ENCODE measurements at regions not wholly inside any gene's neighbourhood (a gene's known extent, or its start where the extent isn't known, plus 50 kb on each side); places are given as distances from the start of the nearest gene placed in this dataset.

DNA sequence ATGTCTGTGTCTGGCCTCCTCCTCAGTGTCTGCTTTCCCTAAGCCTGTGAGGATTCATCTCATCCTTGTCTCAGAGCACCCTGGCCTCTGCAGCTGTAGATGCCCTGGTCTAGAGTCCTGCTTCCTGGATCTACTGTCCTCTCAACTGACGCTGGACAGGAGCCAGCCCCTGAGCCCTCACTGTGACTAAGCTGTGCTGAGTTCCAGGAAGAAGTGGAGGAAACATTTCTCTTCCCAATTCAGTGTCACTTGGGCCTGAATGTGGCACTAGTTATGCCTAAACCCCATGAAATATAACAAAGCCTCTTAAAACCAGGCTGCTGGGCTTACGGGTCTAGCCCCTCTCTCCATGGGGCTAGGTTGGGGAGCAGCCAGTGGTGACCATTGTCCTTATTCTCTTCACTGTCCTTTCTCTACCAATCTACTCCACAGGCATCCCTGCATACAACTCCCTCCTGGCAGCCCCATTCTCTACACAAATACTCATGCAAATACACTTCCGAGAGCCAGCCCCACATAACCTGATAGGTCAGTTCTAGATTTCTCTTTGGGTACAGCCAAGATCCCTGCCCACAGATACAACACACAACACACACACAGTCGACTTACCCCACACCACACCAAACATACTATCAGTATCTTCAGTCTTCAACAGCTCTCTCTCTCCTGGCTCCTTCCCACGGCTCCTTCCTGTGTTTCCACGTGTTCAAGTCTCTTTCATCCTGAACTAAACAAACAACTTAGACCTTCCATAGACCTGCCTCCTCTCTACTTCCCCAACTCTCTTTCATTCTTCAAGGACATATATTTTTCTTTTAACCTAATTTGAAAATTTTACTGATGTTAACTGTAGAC lies 220.8 kb downstream of the SNX18 start:
- Mint-ChIP-seq H3K36me3 (peaks cover under 1% of the 10 kb centered on the region), H3K27me3 (peaks cover 11% of the 10 kb centered on the region), H3K4me1 (peaks cover 17% of the 10 kb centered on the region), H3K4me3 (no peak overlapping the region), H3K9me3 (no peaks in the 10 kb centered on the region), H3K27ac (no peak overlapping the region)
- no peak for DNase-seq (ENCODE audit: low spot score in 2 of 2)
- ATAC-seq (ENCODE audit: low read depth) = no peak

DNA sequence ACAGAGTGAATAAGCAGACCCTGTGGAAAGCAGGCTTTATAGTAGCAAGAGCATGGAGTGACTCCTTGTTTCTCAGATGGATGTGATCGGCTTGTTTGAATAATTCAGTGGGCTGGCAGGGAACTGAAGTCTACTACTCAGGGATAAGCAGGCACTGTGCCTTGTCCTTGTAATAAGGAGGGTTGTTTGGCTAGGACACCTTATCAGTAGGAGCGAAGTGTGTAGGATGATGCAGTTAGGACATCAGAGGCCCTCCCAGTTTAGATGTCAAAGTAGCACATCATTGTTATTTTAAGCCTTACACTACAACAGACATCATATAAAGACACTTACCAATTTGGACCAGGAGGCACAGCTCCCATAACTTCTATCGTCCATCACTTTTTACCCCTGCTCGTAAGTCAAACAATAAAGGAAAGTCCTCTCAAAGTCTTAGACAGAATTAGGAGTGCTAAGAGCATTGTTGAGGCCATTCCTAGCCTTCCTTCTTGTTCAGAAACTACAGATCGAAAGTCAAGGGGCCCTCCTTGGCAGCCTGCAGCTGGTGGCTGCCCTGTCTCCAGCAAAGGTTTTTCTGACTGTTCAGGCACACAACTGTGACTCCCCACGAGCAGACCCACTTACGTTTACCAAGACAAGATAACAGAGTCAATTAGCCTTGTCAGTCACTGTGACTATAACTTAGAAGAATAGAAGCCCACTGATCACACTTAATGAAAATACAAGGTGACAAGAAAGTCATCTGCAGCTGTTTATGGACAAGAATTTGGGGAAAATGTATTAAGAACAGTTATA lies 218.6 kb downstream of the SNX18 start:
- H3K27ac Mint-ChIP-seq = no peak overlapping the region
- no peak for ATAC-seq (ENCODE audit: low read depth)
- no peak overlapping the region for H3K4me3 Mint-ChIP-seq
- H3K36me3 Mint-ChIP-seq = peaks cover 2% of the 10 kb centered on the region
- peaks cover 11% of the 10 kb centered on the region for H3K27me3 Mint-ChIP-seq
- no peaks in the 10 kb centered on the region for H3K9me3 Mint-ChIP-seq
- H3K4me1 Mint-ChIP-seq = peaks cover 15% of the 10 kb centered on the region
- DNase-seq (ENCODE audit: low spot score in 2 of 2) = no peak

DNA sequence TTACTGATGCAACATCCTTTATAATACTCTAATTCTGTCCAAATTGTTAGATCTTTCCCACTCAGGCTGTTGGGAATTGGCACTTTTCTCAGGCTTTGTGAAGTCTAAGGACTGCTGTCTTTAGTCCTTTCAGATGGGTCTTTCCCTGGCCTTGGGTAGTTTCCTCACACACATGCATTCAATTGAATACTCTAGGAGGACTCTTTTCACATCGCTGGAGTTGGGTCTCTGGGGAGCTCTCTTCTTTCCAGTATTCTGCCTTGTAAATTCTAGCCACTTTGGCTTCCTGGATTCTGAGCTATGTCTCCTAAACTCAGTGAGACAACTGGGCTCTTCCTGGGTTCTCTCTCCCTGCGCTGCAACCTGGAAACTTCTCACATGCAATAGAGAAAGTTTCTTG lies 215.5 kb downstream of the SNX18 start:
- Mint-ChIP-seq H3K36me3 (peaks cover 2% of the 10 kb centered on the region), H3K9me3 (no peaks in the 10 kb centered on the region), H3K27me3 (peaks cover 3% of the 10 kb centered on the region), H3K4me1 (peaks cover 2% of the 10 kb centered on the region), H3K4me3 (no peak overlapping the region), H3K27ac (no peak overlapping the region)
- no peak for DNase-seq (ENCODE audit: low spot score in 2 of 2)
- no peak for ATAC-seq (ENCODE audit: low read depth)

DNA sequence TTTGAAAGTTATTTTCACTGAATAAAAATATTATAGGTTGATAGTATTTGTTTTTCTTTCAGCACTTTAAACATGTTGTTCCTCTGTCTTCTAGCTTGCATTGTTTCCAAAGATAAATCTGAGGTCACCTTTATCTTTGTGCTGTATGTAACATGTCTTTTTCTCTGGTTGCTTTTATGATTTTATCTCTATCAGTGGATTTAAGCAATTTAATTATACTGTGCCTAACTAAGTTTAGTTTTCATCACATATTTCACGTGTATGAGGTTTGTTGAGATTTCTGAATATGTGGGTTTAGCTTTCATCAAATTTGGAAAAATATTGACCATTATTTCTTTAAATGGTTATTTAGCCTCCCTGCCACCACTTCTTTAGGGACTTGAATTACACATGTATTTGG lies 214.5 kb downstream of the SNX18 start:
- ATAC-seq (ENCODE audit: low read depth) (no peak), DNase-seq (ENCODE audit: low spot score in 2 of 2) (no peak)
- peaks cover 2% of the 10 kb centered on the region for H3K36me3 Mint-ChIP-seq
- peaks cover 3% of the 10 kb centered on the region for H3K27me3 Mint-ChIP-seq
- no peak overlapping the region for H3K4me3 Mint-ChIP-seq
- peaks cover 4% of the 10 kb centered on the region for H3K4me1 Mint-ChIP-seq
- no peak overlapping the region for H3K27ac Mint-ChIP-seq
- H3K9me3 Mint-ChIP-seq = no peaks in the 10 kb centered on the region

DNA sequence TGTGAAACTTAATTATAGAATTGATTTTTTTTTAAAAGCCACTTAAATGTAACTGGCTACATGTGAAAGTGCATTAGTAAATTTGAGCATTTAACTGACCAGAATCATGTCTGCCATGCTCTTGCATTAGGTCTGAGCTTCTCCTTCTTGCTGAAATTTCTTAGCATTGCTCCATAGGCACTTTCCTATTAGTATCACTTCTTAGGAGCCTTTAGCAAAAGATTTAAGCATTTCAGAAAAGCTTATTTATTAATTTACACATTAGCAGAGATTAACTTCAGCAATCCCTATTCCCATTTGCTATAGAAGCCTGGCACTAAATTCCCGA lies 211.0 kb downstream of the SNX18 start:
- no peak overlapping the region for H3K4me3 Mint-ChIP-seq
- no peak for DNase-seq (ENCODE audit: low spot score in 2 of 2)
- no peaks in the 10 kb centered on the region for H3K27me3 Mint-ChIP-seq
- ATAC-seq (ENCODE audit: low read depth) = no peak
- peaks cover 6% of the 10 kb centered on the region for H3K4me1 Mint-ChIP-seq
- H3K9me3 Mint-ChIP-seq = no peaks in the 10 kb centered on the region
- H3K27ac Mint-ChIP-seq = no peak overlapping the region
- peaks cover 2% of the 10 kb centered on the region for H3K36me3 Mint-ChIP-seq

DNA sequence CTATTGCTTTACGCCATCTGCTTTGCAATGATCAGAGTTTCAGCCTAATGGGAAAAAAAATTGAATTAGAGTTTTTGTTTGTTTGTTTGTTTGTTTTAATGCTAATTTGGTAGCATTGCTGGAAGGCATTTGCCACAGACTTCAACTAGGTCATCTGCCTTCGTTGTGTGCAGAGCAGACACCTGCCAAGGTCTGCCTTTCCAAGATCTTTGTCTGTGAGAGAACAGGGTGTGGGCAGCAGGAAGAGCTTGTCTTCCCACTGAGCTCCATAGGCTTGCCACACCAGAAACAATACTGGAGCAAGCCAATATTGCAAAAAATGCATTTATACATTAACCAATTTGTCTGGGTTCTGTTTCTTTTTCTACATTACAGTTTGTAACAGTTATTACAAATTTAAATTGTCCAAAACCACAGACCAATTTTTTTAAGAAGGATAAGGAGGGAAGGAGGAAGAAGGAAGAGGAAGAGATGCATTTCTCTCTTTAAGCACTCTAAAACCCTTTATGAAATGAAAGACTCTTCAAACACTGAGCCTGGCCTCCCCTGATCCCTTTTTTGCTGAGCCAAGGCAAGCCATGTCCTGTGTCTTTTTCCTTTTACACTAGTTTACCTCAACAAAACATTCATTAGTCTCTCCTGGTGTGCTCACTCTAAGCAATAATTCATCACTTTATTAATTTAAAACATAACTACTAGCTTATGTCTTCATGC lies 210.5 kb downstream of the SNX18 start:
- H3K36me3 Mint-ChIP-seq = no peaks in the 10 kb centered on the region
- DNase-seq (ENCODE audit: low spot score in 2 of 2) (no peak), ATAC-seq (ENCODE audit: low read depth) (no peak)
- H3K4me3 Mint-ChIP-seq = no peak overlapping the region
- H3K27ac Mint-ChIP-seq = no peak overlapping the region
- peaks cover 6% of the 10 kb centered on the region for H3K4me1 Mint-ChIP-seq
- H3K27me3 Mint-ChIP-seq = no peaks in the 10 kb centered on the region
- H3K9me3 Mint-ChIP-seq = peaks cover under 1% of the 10 kb centered on the region

DNA sequence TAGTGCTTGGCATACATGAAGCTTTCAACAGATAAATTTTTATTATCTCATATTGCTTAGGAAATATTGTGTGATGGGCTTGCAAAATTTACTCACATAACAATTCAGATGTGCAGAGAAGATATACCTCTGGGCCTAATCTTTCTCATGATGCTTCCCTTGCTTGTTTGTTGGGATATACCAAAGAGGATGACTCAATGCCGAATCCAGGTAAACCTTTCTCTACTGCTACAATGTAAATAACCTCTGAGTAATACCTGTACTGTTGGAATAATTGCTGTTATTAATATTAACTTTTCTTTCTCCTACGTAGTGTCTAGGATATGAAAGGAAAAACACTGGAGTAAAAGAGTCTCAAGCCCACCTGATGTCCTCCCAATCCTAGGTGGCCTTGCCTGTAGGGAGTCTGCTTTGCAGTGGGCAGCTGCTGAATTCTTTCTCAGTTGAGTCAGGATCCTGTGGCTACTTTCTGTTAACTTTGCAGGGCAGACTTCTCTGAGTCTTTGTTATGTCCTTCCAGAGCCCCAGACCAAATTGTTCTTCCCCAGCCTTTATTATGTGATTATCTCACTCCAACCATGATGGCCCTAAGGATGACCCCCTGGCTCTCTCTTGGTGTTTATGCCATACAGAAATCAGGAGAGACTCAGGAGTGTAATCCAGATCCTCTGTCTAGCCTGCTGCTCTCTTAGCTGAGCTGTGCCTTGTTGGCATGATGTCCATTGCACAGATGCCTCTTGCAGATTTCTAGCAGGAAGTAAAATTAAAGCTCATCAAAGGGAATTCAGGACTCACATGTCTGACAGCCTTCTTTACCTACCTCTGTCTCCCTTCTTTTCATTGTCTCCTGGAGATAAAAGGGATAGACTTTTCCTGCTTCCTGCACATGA lies 208.1 kb downstream of the SNX18 start:
- ATAC-seq (ENCODE audit: low read depth) = no peak
- no peaks in the 10 kb centered on the region for H3K27me3 Mint-ChIP-seq
- peaks cover 10% of the 10 kb centered on the region for H3K4me1 Mint-ChIP-seq

DNA sequence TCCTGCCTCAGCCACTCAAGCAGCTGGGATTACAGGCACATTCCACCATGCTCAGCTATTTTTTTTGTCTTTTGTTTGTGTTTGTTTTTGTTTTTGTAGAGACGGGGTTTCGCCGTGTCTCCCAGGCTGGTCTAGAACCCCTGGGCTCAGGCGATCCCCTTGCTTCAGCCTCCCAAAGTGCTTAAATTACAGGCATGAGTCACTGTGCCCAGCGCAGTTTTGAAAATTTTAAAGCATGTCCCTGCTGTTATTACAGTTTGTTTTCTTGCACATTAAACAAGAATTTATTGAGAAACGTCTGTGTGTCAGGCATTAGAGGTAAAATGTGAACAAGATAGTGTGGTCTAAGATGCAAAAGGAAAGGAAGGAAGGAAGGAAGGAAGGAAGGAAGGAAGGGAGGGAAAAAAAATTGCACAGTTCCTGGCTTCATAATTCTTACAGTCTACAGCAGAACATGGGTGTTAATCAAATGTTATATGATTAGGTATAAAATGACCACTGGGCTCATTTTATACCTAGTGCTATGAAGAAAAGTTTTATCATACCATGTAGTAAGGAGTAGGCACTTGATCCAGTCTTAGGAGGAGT lies 205.4 kb downstream of the SNX18 start:
- Mint-ChIP-seq H3K27ac (no peak overlapping the region), H3K27me3 (no peaks in the 10 kb centered on the region), H3K36me3 (no peaks in the 10 kb centered on the region), H3K4me1 (peaks cover 8% of the 10 kb centered on the region), H3K4me3 (no peak overlapping the region), H3K9me3 (peaks cover 1% of the 10 kb centered on the region)
- ATAC-seq (ENCODE audit: low read depth) = no peak
- no peak for DNase-seq (ENCODE audit: low spot score in 2 of 2)

More for the DNA sequence above, 208.1 kb downstream of the SNX18 start:
- Mint-ChIP-seq H3K27ac (no peak overlapping the region), H3K9me3 (peaks cover 1% of the 10 kb centered on the region), H3K4me3 (no peak overlapping the region), H3K36me3 (no peaks in the 10 kb centered on the region)
- DNase-seq (ENCODE audit: low spot score in 2 of 2) = no peak

DNA sequence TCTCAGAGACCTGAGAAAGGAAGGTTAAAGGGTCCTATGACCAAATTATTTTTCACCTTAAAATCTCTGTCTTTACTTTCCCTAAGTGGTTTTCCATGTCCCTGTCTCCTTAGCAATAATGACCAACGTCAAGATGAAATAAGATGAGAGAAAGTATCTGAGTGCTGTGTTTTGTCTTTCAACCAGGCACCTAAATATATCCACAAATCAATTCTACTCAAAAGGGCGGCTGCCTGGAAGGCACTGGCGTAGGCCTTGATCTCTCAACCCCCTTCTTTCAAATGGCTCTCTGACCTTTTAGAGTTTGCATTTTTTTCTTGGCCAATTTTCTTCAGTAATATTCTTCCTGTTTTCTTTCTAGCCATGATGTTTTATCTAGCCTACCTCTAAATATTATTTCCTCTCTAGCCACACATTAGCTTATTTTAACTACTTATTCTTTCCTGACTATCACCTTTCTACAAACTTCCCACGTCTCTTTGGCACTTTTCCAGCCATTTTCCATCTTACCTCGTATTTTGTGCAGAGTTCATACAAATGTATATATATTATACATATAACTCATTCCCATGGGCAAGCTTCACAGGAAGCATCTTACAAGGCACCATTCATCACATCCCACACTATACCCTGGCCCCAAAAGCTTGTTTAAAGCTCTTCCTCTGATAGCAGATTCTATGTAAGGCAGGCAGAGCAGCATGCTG lies 204.5 kb downstream of the SNX18 start:
- Mint-ChIP-seq H3K4me3 (no peak overlapping the region), H3K9me3 (peaks cover 1% of the 10 kb centered on the region), H3K4me1 (peaks cover 14% of the 10 kb centered on the region), H3K27ac (no peak overlapping the region), H3K36me3 (no peaks in the 10 kb centered on the region), H3K27me3 (no peaks in the 10 kb centered on the region)
- ATAC-seq (ENCODE audit: low read depth) (no peak), DNase-seq (ENCODE audit: low spot score in 2 of 2) (no peak)

DNA sequence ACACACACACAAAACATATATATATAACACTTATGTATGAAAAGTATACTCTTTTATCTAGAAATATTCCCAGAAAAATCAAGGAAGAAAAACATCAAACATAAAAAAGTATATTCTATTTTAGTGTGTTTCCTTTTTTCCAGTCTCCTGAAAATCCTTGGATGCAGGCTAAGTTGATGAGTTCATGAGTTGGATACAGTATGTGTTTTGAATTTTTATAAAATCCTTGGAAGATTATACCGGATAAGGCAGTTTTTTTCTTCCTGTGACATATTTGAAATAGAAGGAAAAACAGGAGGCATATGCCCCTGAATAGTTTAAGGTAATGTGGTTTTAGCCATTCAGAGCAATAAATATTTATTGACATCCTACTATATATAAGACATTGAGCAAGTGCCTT lies 203.6 kb downstream of the SNX18 start:
- no peak overlapping the region for H3K4me3 Mint-ChIP-seq
- ATAC-seq (ENCODE audit: low read depth) (no peak), DNase-seq (ENCODE audit: low spot score in 2 of 2) (no peak)
- no peaks in the 10 kb centered on the region for H3K36me3 Mint-ChIP-seq
- H3K27me3 Mint-ChIP-seq = no peaks in the 10 kb centered on the region
- H3K9me3 Mint-ChIP-seq = peaks cover 1% of the 10 kb centered on the region
- no peak overlapping the region for H3K27ac Mint-ChIP-seq
- peaks cover 14% of the 10 kb centered on the region for H3K4me1 Mint-ChIP-seq

DNA sequence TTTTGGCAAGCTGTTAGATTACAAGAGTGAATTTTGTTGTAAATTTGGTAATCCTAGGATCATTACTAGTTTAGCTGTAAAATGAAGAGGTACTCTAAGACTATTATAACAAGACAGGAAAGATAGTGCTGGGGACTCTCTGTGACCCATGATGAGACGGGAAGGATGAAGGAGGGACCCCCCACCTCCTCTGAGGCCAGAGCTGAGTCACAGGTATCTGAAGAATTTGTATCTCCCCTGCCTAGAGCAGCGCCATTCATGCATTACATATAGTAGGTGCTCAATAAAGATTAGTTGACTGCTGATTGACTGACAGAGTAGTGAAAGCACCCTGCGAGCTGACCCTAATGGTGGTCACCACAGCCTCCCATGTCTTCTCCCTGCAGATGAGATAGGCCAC lies 202.8 kb downstream of the SNX18 start:
- ATAC-seq (ENCODE audit: low read depth) (no peak), DNase-seq (ENCODE audit: low spot score in 2 of 2) (no peak)
- Mint-ChIP-seq H3K4me3 (no peak overlapping the region), H3K4me1 (peaks cover 17% of the 10 kb centered on the region), H3K27me3 (peaks cover 3% of the 10 kb centered on the region), H3K9me3 (peaks cover 1% of the 10 kb centered on the region), H3K27ac (no peak overlapping the region), H3K36me3 (no peaks in the 10 kb centered on the region)

DNA sequence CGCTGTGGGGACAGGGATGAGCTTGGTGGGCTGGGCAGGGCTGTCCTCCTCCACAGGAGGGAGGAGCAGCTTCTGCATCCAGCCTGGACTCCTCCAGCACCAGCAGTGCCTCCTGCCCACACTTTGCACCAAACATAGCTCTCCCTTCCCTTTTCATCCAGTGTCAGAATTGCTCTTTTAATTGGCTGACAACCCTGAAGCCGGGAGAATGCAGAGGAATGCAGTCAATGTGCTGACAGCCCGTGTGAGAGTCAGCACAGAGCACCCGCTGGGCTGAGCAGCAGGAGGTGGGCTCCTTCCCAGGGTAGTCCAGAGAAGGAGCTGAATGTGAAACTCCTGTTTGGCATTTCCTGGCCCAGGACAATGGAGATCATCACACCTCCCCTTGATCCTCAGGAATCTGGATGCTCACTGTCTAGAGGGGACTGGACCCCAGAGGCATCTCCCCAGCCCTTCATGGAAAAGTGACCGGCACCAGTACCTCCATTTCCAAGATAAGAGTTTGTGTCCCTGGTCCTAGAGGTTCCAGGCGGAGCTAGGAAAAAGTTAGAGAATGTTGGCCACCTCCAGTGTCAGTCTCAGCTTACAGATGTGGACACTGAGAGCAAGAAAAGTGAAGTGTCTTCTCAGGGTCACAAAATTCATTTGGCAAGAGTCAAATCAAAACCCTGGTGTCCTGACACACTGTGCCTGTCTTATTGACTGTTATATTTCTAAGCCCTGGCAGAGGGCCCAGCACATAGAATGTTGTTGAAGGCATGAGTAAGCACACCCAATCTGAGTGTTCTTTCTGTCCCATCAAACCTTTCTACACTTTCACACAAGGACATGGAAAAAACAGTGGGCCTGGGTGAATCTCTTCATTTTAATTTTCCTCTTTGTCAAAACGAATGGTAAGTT lies 202.1 kb downstream of the SNX18 start:
- ATAC-seq (ENCODE audit: low read depth) = no peak
- no peak overlapping the region for H3K27ac Mint-ChIP-seq

More for the DNA sequence above, 202.1 kb downstream of the SNX18 start:
- H3K9me3 Mint-ChIP-seq = peaks cover 1% of the 10 kb centered on the region
- no peak for DNase-seq (ENCODE audit: low spot score in 2 of 2)
- no peaks in the 10 kb centered on the region for H3K36me3 Mint-ChIP-seq
- no peak overlapping the region for H3K4me3 Mint-ChIP-seq
- H3K27me3 Mint-ChIP-seq = peaks cover 3% of the 10 kb centered on the region
- H3K4me1 Mint-ChIP-seq = peaks cover 15% of the 10 kb centered on the region

All from memory B cell (primary cell).